ENCODE measurements at regions not wholly inside any gene's neighbourhood (a gene's known extent, or its start where the extent isn't known, plus 50 kb on each side); places are given as distances from the start of the nearest gene placed in this dataset.

- TF ChIP-seq EZH2 (IDR thresholded peaks at IDR 0.05; ENCODE audit: insufficient read depth, poor library complexity, severe bottlenecking) (no peak), EZH2phosphoT487 (IDR thresholded peaks at IDR 0.05; ENCODE audit: insufficient read depth, low read depth) (no peak)
Measured at GRCh38 chr16:85187447-85187846, 75.2 kb upstream of the CIBAR2 start.
